PFSK-1 (cell line): ENCODE measurements at regions not wholly inside any gene's neighbourhood (a gene's known extent, or its start where the extent isn't known, plus 50 kb on each side); places are given as distances from the start of the nearest gene placed in this dataset.

Source experiments
- FOXP2 ChIP-seq: optimal IDR thresholded peaks from 2 replicates; pipeline ENCODE3; 2011; ENCODE audit warnings: borderline replicate concordance, control low read depth, inconsistent platforms; ENCODE audit not compliant: insufficient read depth; ENCODE audit errors: extremely low read length, extremely low read depth
- POLR2AphosphoS5 ChIP-seq: IDR thresholded peaks from 2 replicates; pipeline ENCODE4 v1.6.1; 2012; ENCODE audit warnings: low read depth, mild to moderate bottlenecking, control low read depth, low read length, moderate library complexity
- REST ChIP-seq, 2 experiments: IDR thresholded peaks; 2 replicates each; pipeline versions ENCODE4 v1.6.1 to v1.8.0; 2011 to 2012; ENCODE audit warnings: low read depth in 2 of 2, low read length in 2 of 2, control low read depth in 1 of 2, inconsistent platforms in 1 of 2, mild to moderate bottlenecking in 1 of 2, moderate library complexity in 1 of 2; ENCODE audit not compliant: insufficient read depth in 1 of 2
- SIN3A ChIP-seq: IDR thresholded peaks from 2 replicates; pipeline ENCODE4 v1.6.1; 2012; ENCODE audit warnings: mild to moderate bottlenecking, low read length, moderate library complexity, borderline replicate concordance; ENCODE audit not compliant: insufficient read depth
- TAF1 ChIP-seq: IDR thresholded peaks from 2 replicates; pipeline ENCODE4 v1.6.1; 2012; ENCODE audit warnings: low read length, control low read depth, borderline replicate concordance; ENCODE audit not compliant: insufficient read depth

- TF ChIP-seq FOXP2 (no peak), REST (IDR thresholded peaks at IDR 0.05; ENCODE audit: insufficient read depth in 1 of 2, low read depth in 2 of 2, low read length in 2 of 2) (no peak), POLR2AphosphoS5 (no peak), TAF1 (no peak)
Observed at GRCh38 chr4:103895876-103896465, 176.2 kb upstream of the TACR3 start.

GRCh38 chr4:103892586-103892985 lies 172.8 kb upstream of the TACR3 start:
- TF ChIP-seq POLR2AphosphoS5 (no peak), TAF1 (no peak), FOXP2 (no peak), REST (IDR thresholded peaks at IDR 0.05; ENCODE audit: insufficient read depth in 1 of 2, low read depth in 2 of 2, low read length in 2 of 2) (no peak), SIN3A (no peak)

- TF ChIP-seq TAF1 (no peak), REST (IDR thresholded peaks at IDR 0.05; ENCODE audit: insufficient read depth in 1 of 2, low read depth in 2 of 2, low read length in 2 of 2) (no peak), FOXP2 (no peak), SIN3A (no peak), POLR2AphosphoS5 (no peak)
Observed at GRCh38 chr4:103887191-103887590, 167.4 kb upstream of the TACR3 start.

GRCh38 chr4:103885152-103885551 lies 165.4 kb upstream of the TACR3 start:
- TF ChIP-seq REST (IDR thresholded peaks at IDR 0.05; ENCODE audit: insufficient read depth in 1 of 2, low read depth in 2 of 2, low read length in 2 of 2) (no peak), POLR2AphosphoS5 (no peak), SIN3A (no peak), FOXP2 (no peak), TAF1 (no peak)

- TF ChIP-seq POLR2AphosphoS5: no peak
- no peak for TF ChIP-seq TAF1
- no peak for TF ChIP-seq FOXP2
- no peak for TF ChIP-seq SIN3A
- no peak for TF ChIP-seq REST (IDR thresholded peaks at IDR 0.05; ENCODE audit: insufficient read depth in 1 of 2, low read depth in 2 of 2, low read length in 2 of 2)
Observed at GRCh38 chr4:103867311-103867710, 147.5 kb upstream of the TACR3 start.
